LoVo (cell line): ENCODE measurements at regions not wholly inside any gene's neighbourhood (a gene's known extent, or its start where the extent isn't known, plus 50 kb on each side); places are given as distances from the start of the nearest gene placed in this dataset.
"Not testable (repeated sequence)": the region's sequence is repeated elsewhere in the genome, so short reads cannot be mapped to it uniquely, and the experiment has no call there.

Experiments
- DNase-seq: peaks from one replicate; pipeline ENCODE4 v3.0.0-alpha.2; 2016; ENCODE audit warnings: low spot score

- DNase-seq: peak; percentile 37
Measured at GRCh38 chr4:134622626-134623575, 421.3 kb upstream of the PABPC4L start.

- DNase-seq: peak; percentile 13
Measured at GRCh38 chr4:134622199-134622598, 420.6 kb upstream of the PABPC4L start.

- not testable (repeated sequence) for DNase-seq
Measured at GRCh38 chr4:134621715-134622114, 420.1 kb upstream of the PABPC4L start.

GRCh38 chr4:134610956-134611355, 409.4 kb upstream of the PABPC4L start:
- no peak for DNase-seq

- no peak for DNase-seq
Measured at GRCh38 chr4:134610172-134610571, 408.6 kb upstream of the PABPC4L start.

- DNase-seq: no peak
Measured at GRCh38 chr4:134601706-134602105, 400.1 kb upstream of the PABPC4L start.

GRCh38 chr4:134591326-134591725, 389.7 kb upstream of the PABPC4L start:
- no peak for DNase-seq

GRCh38 chr4:134585972-134586371, 384.4 kb upstream of the PABPC4L start:
- no peak for DNase-seq

GRCh38 chr4:134567461-134567860, 365.9 kb upstream of the PABPC4L start:
- no peak for DNase-seq

GRCh38 chr4:134560728-134561127, 359.1 kb upstream of the PABPC4L start:
- no peak for DNase-seq

GRCh38 chr4:134552063-134552462, 350.5 kb upstream of the PABPC4L start:
- no peak for DNase-seq

- DNase-seq: no peak
Measured at GRCh38 chr4:134551348-134551747, 349.8 kb upstream of the PABPC4L start.

GRCh38 chr4:134548052-134548628, 346.6 kb upstream of the PABPC4L start:
- DNase-seq: no peak

GRCh38 chr4:134546279-134546678, 344.7 kb upstream of the PABPC4L start:
- DNase-seq: no peak

GRCh38 chr4:134544303-134544770, 342.7 kb upstream of the PABPC4L start:
- peak; percentile 19 for DNase-seq

GRCh38 chr4:134540588-134540987, 339.0 kb upstream of the PABPC4L start:
- no peak for DNase-seq

- no peak for DNase-seq
Measured at GRCh38 chr4:134539729-134540231, 338.2 kb upstream of the PABPC4L start.

GRCh38 chr4:134537701-134538100, 336.1 kb upstream of the PABPC4L start:
- DNase-seq: no peak

GRCh38 chr4:134533068-134533467, 331.5 kb upstream of the PABPC4L start:
- no peak for DNase-seq

- no peak for DNase-seq
Measured at GRCh38 chr4:134531013-134531412, 329.4 kb upstream of the PABPC4L start.

GRCh38 chr4:134529629-134530028, 328.0 kb upstream of the PABPC4L start:
- DNase-seq: no peak

- DNase-seq: no peak
Measured at GRCh38 chr4:134518574-134519217, 317.1 kb upstream of the PABPC4L start.

- DNase-seq: no peak
Measured at GRCh38 chr4:134510544-134510943, 309.0 kb upstream of the PABPC4L start.
